HFFc6 (cell line): ENCODE measurements at regions not wholly inside any gene's neighbourhood (a gene's known extent, or its start where the extent isn't known, plus 50 kb on each side); places are given as distances from the start of the nearest gene placed in this dataset.
A peak's percentile ranks its signal among the peaks of the same experiment; 100 is the strongest.

Experiments used
- DNase-seq: peaks from one replicate; pipeline ENCODE4 v3.0.0-alpha.2; 2018
- H3K27ac Mint-ChIP-seq: 2 replicates; pipeline ENCODE4 v1.8.0; 2020; ENCODE audit warnings: mild to moderate bottlenecking, mixed read lengths
- H3K27me3 Mint-ChIP-seq: 2 replicates; pipeline ENCODE4 v1.8.0; 2021; ENCODE audit warnings: mild to moderate bottlenecking, moderate library complexity, mixed read lengths; ENCODE audit not compliant: insufficient read depth
- H3K36me3 Mint-ChIP-seq: 2 replicates; pipeline ENCODE4 v1.8.0; 2021; ENCODE audit warnings: low read depth, mixed read lengths
- H3K4me1 Mint-ChIP-seq: 2 replicates; pipeline ENCODE4 v1.8.0; 2020; ENCODE audit warnings: low read depth, mixed read lengths
- H3K4me3 Mint-ChIP-seq: 2 replicates; pipeline ENCODE4 v1.8.0; 2020; ENCODE audit warnings: mild to moderate bottlenecking, moderate library complexity, mixed read lengths
- H3K9me3 Mint-ChIP-seq: 2 replicates; pipeline ENCODE4 v1.8.0; 2020; ENCODE audit warnings: mild to moderate bottlenecking, mixed read lengths
- CTCF ChIP-seq: fragments of 200-600 bp; sonication (generic); IDR thresholded peaks from 2 replicates; pipeline ENCODE4 v1.5.0; 2021; ENCODE audit warnings: antibody characterized with exemption, mild to moderate bottlenecking

- H3K4me3 Mint-ChIP-seq, result no peak overlapping the region
- peaks cover 29% of the 10 kb centered on the region for H3K4me1 Mint-ChIP-seq
- no peak overlapping the region for H3K27ac Mint-ChIP-seq
- H3K36me3 Mint-ChIP-seq, result no peaks in the 10 kb centered on the region
- no peak for TF ChIP-seq CTCF
- DNase-seq, result no peak
- H3K9me3 Mint-ChIP-seq, result no peaks in the 10 kb centered on the region
- no peaks in the 10 kb centered on the region; the same call in 1 of the 2 replicates for H3K27me3 Mint-ChIP-seq
These were observed 213.2 kb upstream of the ACTBL2 start for GRCh38 chr5:57695706-57696388.

DNA sequence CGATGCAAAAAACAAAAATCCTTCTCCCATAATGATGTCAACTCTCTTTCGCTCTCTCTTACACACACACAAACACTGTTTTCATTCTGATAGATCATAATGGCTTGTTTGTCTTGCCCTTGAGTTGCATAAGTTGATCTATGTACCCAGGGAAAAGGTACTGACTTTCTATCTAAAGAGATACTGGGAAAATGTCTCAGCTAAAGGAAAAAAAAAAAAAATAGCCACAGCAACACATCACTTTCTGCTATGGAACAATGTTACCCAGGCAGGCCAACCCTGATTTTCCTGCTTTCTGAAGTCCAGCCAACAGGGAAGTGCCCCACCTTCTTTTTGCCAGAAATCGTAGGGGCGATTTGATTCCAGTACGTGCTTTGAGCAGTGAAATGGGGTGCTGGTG is 212.6 kb upstream of the ACTBL2 start:
- Mint-ChIP-seq H3K4me1 (peaks cover 29% of the 10 kb centered on the region), H3K36me3 (no peaks in the 10 kb centered on the region), H3K4me3 (no peak overlapping the region), H3K27me3 (no peaks in the 10 kb centered on the region), H3K9me3 (no peaks in the 10 kb centered on the region), H3K27ac (no peak overlapping the region)
- no peak for DNase-seq
- TF ChIP-seq CTCF, result no peak

DNA sequence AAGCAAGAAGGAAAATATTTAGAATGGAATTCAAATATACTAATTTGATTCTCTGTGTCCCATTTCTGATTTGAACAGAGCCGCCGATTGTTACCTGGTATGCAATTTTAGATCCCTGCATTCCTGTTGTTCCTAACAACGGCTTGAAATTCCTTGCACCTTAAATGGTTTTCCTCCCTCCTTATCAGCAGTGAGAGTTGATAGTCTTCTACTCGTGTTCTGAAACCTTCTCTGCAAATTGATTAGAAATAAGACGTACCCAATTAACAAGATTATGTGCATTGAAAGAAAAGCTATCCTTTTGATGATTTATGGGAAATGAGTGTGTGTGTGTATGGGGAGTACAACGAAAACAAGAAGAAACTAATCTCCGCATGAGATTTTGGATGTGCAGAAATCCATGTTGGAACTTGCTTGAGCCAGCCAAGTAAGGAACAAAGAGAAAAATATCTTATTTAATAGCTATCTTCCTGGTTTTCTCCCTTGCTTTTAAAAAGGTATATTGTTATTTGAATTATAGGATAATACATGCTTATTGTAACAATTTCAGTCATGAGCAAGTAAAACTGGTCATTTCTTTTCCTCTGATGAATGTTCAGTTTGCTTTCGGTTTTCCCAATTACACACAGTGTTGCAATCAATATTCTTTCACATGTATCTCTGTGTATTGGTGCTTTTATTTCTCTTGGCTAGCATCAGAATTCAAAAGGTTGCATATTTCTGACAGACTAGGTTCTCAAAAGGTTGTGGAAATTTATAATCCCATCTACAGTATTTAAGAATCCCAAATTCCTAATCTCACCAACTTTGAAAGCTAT is 211.1 kb upstream of the ACTBL2 start:
- Mint-ChIP-seq H3K27ac (peak overlapping the region; percentile 30; the same call in 1 of the 2 replicates), H3K9me3 (no peaks in the 10 kb centered on the region), H3K36me3 (no peaks in the 10 kb centered on the region), H3K4me1 (peaks cover 26% of the 10 kb centered on the region), H3K27me3 (no peaks in the 10 kb centered on the region), H3K4me3 (no peak overlapping the region; the same call in 1 of the 2 replicates)
- DNase-seq, result no peak
- no peak for TF ChIP-seq CTCF

- Mint-ChIP-seq H3K36me3 (no peaks in the 10 kb centered on the region), H3K9me3 (no peaks in the 10 kb centered on the region), H3K27ac (peak overlapping the region; percentile 30; the same call in 1 of the 2 replicates), H3K4me3 (no peak overlapping the region; the same call in 1 of the 2 replicates), H3K4me1 (peaks cover 28% of the 10 kb centered on the region), H3K27me3 (no peaks in the 10 kb centered on the region)
- DNase-seq, result peak; percentile 81
- no peak for TF ChIP-seq CTCF
These were observed 210.2 kb upstream of the ACTBL2 start for GRCh38 chr5:57692582-57693487.

DNA sequence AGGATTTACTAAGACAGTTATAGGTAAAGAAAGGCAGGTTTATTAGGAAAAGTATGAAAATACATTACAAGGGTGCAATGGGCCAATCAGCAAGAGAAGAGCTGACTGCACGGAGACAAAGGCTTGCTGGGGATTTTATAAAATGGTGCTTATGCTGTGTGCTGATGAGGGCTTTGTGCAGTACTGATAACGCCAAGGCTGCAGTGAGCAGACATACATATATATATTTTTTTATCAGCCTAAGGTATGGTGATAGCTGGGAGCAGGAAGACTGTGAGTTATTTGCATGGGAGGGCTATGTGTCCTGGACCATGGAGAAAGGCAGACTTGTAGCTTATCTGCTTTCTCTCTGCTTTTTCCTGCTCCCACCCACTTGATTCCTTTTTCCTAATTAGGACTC is 208.1 kb upstream of the ACTBL2 start:
- no peak for TF ChIP-seq CTCF
- Mint-ChIP-seq H3K27ac (no peak overlapping the region), H3K4me1 (peaks cover 25% of the 10 kb centered on the region), H3K36me3 (no peaks in the 10 kb centered on the region), H3K9me3 (no peaks in the 10 kb centered on the region), H3K4me3 (no peak overlapping the region), H3K27me3 (no peaks in the 10 kb centered on the region; the same call in 1 of the 2 replicates)
- no peak for DNase-seq
